ENCODE measurements at regions not wholly inside any gene's neighbourhood (a gene's known extent, or its start where the extent isn't known, plus 50 kb on each side); places are given as distances from the start of the nearest gene placed in this dataset.

DNA sequence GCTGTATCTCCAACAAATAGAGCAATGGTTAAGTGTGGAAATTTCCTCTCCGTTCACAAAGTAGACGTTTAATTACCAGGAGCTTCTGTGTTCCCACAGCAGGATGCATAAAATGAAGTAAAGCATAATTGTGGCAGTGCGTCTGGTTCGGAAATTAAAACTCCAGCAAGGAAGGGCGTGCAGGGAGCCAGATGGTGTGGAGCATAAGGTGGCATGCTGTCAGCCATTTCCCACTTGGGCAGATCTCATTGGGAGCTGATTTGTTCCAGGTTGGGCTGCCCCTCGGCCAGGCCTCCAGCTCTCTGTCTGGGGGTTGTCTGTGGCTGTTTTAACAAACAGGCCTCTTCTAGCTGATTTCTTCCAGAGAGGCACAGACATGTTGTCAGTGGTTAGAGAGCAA lies 182.1 kb upstream of the CLNK start:
- no peak for TF ChIP-seq PKNOX1 (IDR thresholded peaks at IDR 0.05)
- no peak for TF ChIP-seq ELF4 (IDR thresholded peaks at IDR 0.05)
- no peak for TF ChIP-seq LEF1 (IDR thresholded peaks at IDR 0.05; ENCODE audit: borderline replicate concordance)
- no peak for TF ChIP-seq ZNF384 (IDR thresholded peaks at IDR 0.05)
- TF ChIP-seq FOXA1 (IDR thresholded peaks at IDR 0.05): no peak
- no peak for TF ChIP-seq FOXK2 (IDR thresholded peaks at IDR 0.05)
- TF ChIP-seq CTBP1 (IDR thresholded peaks at IDR 0.05; ENCODE audit: borderline replicate concordance): no peak

Data from HEK293T (cell line).